K562 (cell line): ENCODE measurements at regions not wholly inside any gene's neighbourhood (a gene's known extent, or its start where the extent isn't known, plus 50 kb on each side); places are given as distances from the start of the nearest gene placed in this dataset.

ENCODE experiments used
- ATAC-seq: fragments of 200-7000 bp; cut with Tn5 transposase; 3 replicates; pipeline ENCODE4 v1.9.1; 2020; ENCODE audit warnings: moderate library complexity
- BruUV-seq: library from RNA; stranded (reverse); fragments of 400-500 nt; replicated peaks from 2 replicates; lab custom pipeline; 2021; lab: Mats Ljungman, UMichigan
- CTCF ChIA-PET: fragments of 300-600 bp; formaldehyde crosslinking; extraction: SDS; loops from one replicate; lab custom pipeline; 2021; ENCODE audit warnings: low intra/inter-chr PET ratio; lab: Yijun Ruan, JAX
- POLR2A ChIA-PET: fragments of 300-600, 350-650 bp; sonication (Branson Sonifier 250); formaldehyde crosslinking; extraction: SDS; loops from one replicate; lab custom pipeline; 2021; ENCODE audit warnings: antibody characterized with exemption, inconsistent platforms; lab: Yijun Ruan, JAX
- DNase-seq, 4 experiments: peaks; one replicate each; pipeline versions ENCODE4 v3.0.0 to v3.0.0-alpha.2; 2011 to 2018; ENCODE audit warnings: low spot score in 3 of 4, mixed read lengths in 3 of 4; ENCODE audit errors: extremely low read depth in 1 of 4
- FAIRE-seq: peaks from 2 replicates; lab custom pipeline; 2011; peaks lifted over from hg19 to GRCh38; lab: Jason Lieb, UNC
- H2AFZ ChIP-seq: 2 replicates; pipeline ENCODE4 v1.6.0; 2011; ENCODE audit warnings: low read depth, low read length, control low read depth, inconsistent platforms
- H3K27ac ChIP-seq: fragments of 200-600 bp; 3 replicates; pipeline ENCODE4 v1.8.0; 2011; ENCODE audit warnings: low read depth, mild to moderate bottlenecking, control low read depth, inconsistent platforms, low read length, moderate library complexity, mixed read lengths; ENCODE audit errors: extremely low read depth
- H3K27me3 ChIP-seq, 2 experiments: fragments of 300-600 bp in 1 of 2; 2 replicates in 1 of 2; 3 replicates in 1 of 2; pipeline versions ENCODE4 v1.6.0 to v1.8.0; 2011; ENCODE audit warnings: inconsistent platforms in 2 of 2, low read length in 2 of 2, mild to moderate bottlenecking in 1 of 2, mixed read lengths in 1 of 2, moderate library complexity in 1 of 2; ENCODE audit not compliant: control insufficient read depth in 2 of 2, insufficient read depth in 2 of 2
- H3K36me3 ChIP-seq: fragments of 300-600 bp; 3 replicates; pipeline ENCODE4 v1.8.0; 2011; ENCODE audit warnings: mild to moderate bottlenecking, low read length, inconsistent platforms; ENCODE audit not compliant: control insufficient read depth, insufficient read depth
- H3K4me1 ChIP-seq, 2 experiments: fragments of 200-600 bp in 1 of 2; replicated peaks in 1 of 2; 2 replicates in 1 of 2; 3 replicates in 1 of 2; pipeline versions ENCODE4 v1.5.1 to v1.8.0; 2011; ENCODE audit warnings: inconsistent platforms in 2 of 2, low read length in 2 of 2, mild to moderate bottlenecking in 1 of 2, mixed read lengths in 1 of 2, moderate library complexity in 1 of 2; ENCODE audit not compliant: control insufficient read depth in 2 of 2, insufficient read depth in 2 of 2
- H3K4me2 ChIP-seq: 2 replicates; pipeline ENCODE4 v1.6.1; 2011; ENCODE audit warnings: low read length, control low read depth, inconsistent platforms, mixed read lengths; ENCODE audit not compliant: insufficient read depth
- H3K4me3 ChIP-seq: fragments of 200-600 bp; sonication (generic), shearing (Covaris generic); 2 replicates; pipeline ENCODE4 v1.5.1; 2016; ENCODE audit warnings: control low read depth, inconsistent platforms
- H3K79me2 ChIP-seq: fragments of 200-600 bp; 3 replicates; pipeline ENCODE4 v1.8.0; 2011; ENCODE audit warnings: low read length, inconsistent platforms; ENCODE audit not compliant: control insufficient read depth, insufficient read depth
- H3K9ac ChIP-seq, 2 experiments: 2 replicates each; pipeline versions ENCODE4 v1.6.0 to v1.6.1; 2011; ENCODE audit warnings: low read depth in 2 of 2, low read length in 2 of 2, control low read depth in 1 of 2, inconsistent platforms in 1 of 2, mild to moderate bottlenecking in 1 of 2, mixed read lengths in 1 of 2; ENCODE audit not compliant: insufficient read depth in 1 of 2
- H3K9me1 ChIP-seq: one replicate; pipeline ENCODE4 v1.6.0; 2011; ENCODE audit warnings: inconsistent platforms, mild to moderate bottlenecking, low read length, moderate library complexity; ENCODE audit not compliant: control insufficient read depth, insufficient read depth
- H3K9me3 ChIP-seq: replicated peaks from 2 replicates; pipeline ENCODE4 v1.5.1; 2011; ENCODE audit warnings: low read depth, low read length, inconsistent platforms; ENCODE audit not compliant: control insufficient read depth, insufficient read depth
- H4K20me1 ChIP-seq: replicated peaks from 2 replicates; pipeline ENCODE4 v1.6.1; 2011; ENCODE audit warnings: low read length, inconsistent platforms, mixed read lengths; ENCODE audit not compliant: control insufficient read depth, insufficient read depth
- CTBP1 ChIP-seq: fragments of 450-650 bp; IDR thresholded peaks from 2 replicates; pipeline ENCODE4 v1.6.1; 2016; ENCODE audit warnings: borderline replicate concordance
- DACH1 ChIP-seq: fragments of 450-650 bp; IDR thresholded peaks from 2 replicates; pipeline ENCODE4 v1.6.1; 2018; ENCODE audit not compliant: partially characterized antibody
- E2F3 ChIP-seq: fragments of 250-450 bp; sonication (Bioruptor Pico); IDR thresholded peaks from 2 replicates; pipeline ENCODE4 v1.4.0; 2020; ENCODE audit warnings: mild to moderate bottlenecking
- FOXJ3 ChIP-seq: sonication (generic); formaldehyde crosslinking; IDR thresholded peaks from 2 replicates; pipeline ENCODE4 v1.4.0; 2020; ENCODE audit warnings: mild to moderate bottlenecking, missing genetic modification reagents
- GABPB2 ChIP-seq: fragments of 250-450 bp; sonication (Bioruptor Pico); conservative IDR thresholded peaks from 2 replicates; pipeline ENCODE4 v1.5.1; 2021; ENCODE audit warnings: mild to moderate bottlenecking
- HMGN3 ChIP-seq: IDR thresholded peaks from 2 replicates; pipeline ENCODE4 v1.6.1; 2011; ENCODE audit warnings: borderline replicate concordance, low read depth, mild to moderate bottlenecking, mixed read lengths, low read length; ENCODE audit not compliant: insufficient read length; ENCODE audit errors: extremely low read depth
- IRF2 ChIP-seq: sonication (generic); formaldehyde crosslinking; IDR thresholded peaks from 2 replicates; pipeline ENCODE4 v1.8.1; 2022; ENCODE audit warnings: mild to moderate bottlenecking, missing genetic modification reagents
- MAFG ChIP-seq: fragments of 450-650 bp; conservative IDR thresholded peaks from 2 replicates; pipeline ENCODE4 v1.6.1; 2016; ENCODE audit warnings: missing genetic modification characterization, missing compliant biosample characterization
- MAZ ChIP-seq, 2 experiments: fragments of 450-650 bp in 1 of 2; sonication (generic) in 1 of 2; formaldehyde crosslinking; IDR thresholded peaks in 1 of 2; conservative IDR thresholded peaks in 1 of 2; 2 replicates each; pipeline versions ENCODE4 v1.4.0 to v1.5.0; 2020; ENCODE audit warnings: mild to moderate bottlenecking in 1 of 2, missing genetic modification reagents in 1 of 2
- MYC ChIP-seq, 2 experiments: fragments of 250-450 bp in 1 of 2; sonication (Bioruptor Pico) in 1 of 2; IDR thresholded peaks; 2 replicates each; pipeline versions ENCODE4 v1.5.1 to v1.6.1; 2012 to 2021; ENCODE audit warnings: low read depth in 2 of 2, borderline replicate concordance in 1 of 2, improper control_type of control experiment in 1 of 2, low read length in 1 of 2, mild to moderate bottlenecking in 1 of 2, moderate library complexity in 1 of 2
- PCBP1 ChIP-seq: fragments of 200-400 bp; formaldehyde crosslinking; IDR thresholded peaks from 2 replicates; pipeline ENCODE4 v1.6.1; 2018; ENCODE audit warnings: mild to moderate bottlenecking, low read depth, low read length; ENCODE audit not compliant: poor library complexity, severe bottlenecking
- POLR3A ChIP-seq: IDR thresholded peaks from 2 replicates; pipeline ENCODE4 v1.6.1; 2011; ENCODE audit warnings: borderline replicate concordance, mild to moderate bottlenecking, moderate library complexity; ENCODE audit not compliant: insufficient read length, insufficient read depth; ENCODE audit errors: extremely low read depth
- SIN3A ChIP-seq, 2 experiments: fragments of 150-350 bp in 1 of 2; IDR thresholded peaks; 2 replicates each; pipeline ENCODE4 v1.6.1; 2011 to 2016; ENCODE audit warnings: borderline replicate concordance in 2 of 2, low read depth in 2 of 2, low read length in 2 of 2, mild to moderate bottlenecking in 2 of 2, moderate library complexity in 2 of 2; ENCODE audit not compliant: control insufficient read depth in 1 of 2
- TBL1XR1 ChIP-seq, 2 experiments: IDR thresholded peaks; 2 replicates each; pipeline ENCODE4 v1.6.1; 2012; ENCODE audit warnings: improper control_type of control experiment in 2 of 2, low read length in 2 of 2, mild to moderate bottlenecking in 1 of 2
- TCF7L2 ChIP-seq: fragments of 150-350 bp; IDR thresholded peaks from 2 replicates; pipeline ENCODE4 v1.6.1; 2016; ENCODE audit warnings: low read depth, mild to moderate bottlenecking, low read length, moderate library complexity
- WGBS: fragments of 100-300 bp; shearing (Covaris generic); methylation state at CpG from one replicate; pipeline ENCODE4 v1.1.6; 2016; ENCODE audit warnings: low coverage, mixed read lengths; ENCODE audit not compliant: insufficient coverage; ENCODE audit errors: missing lambda C conversion rate; 5-methylcytosine and 5-hydroxymethylcytosine counted together
- in situ Hi-C: fragments of 300-500 bp; cut with MboI; formaldehyde crosslinking; loops from 4 replicates; pipeline ENCODE4 v1.15.0; 2018; ENCODE audit warnings: inconsistent platforms, mixed read lengths
- intact Hi-C: fragments of 100-400 bp; cut with micrococcal nuclease; formaldehyde crosslinking; loops from 2 replicates; pipeline ENCODE4 v1.14.2; 2022
- TF ChIP-seq, protein P1 (sequence below): fragments of 250-450 bp; sonication (Bioruptor Pico); IDR thresholded peaks from 2 replicates; pipeline ENCODE4 v1.5.1; 2021; ENCODE audit warnings: mild to moderate bottlenecking
- TF ChIP-seq, protein P2 (sequence below): fragments of 450-650 bp; formaldehyde crosslinking; IDR thresholded peaks from 2 replicates; pipeline ENCODE4 v1.4.0; 2020; ENCODE audit warnings: mild to moderate bottlenecking

DNA sequence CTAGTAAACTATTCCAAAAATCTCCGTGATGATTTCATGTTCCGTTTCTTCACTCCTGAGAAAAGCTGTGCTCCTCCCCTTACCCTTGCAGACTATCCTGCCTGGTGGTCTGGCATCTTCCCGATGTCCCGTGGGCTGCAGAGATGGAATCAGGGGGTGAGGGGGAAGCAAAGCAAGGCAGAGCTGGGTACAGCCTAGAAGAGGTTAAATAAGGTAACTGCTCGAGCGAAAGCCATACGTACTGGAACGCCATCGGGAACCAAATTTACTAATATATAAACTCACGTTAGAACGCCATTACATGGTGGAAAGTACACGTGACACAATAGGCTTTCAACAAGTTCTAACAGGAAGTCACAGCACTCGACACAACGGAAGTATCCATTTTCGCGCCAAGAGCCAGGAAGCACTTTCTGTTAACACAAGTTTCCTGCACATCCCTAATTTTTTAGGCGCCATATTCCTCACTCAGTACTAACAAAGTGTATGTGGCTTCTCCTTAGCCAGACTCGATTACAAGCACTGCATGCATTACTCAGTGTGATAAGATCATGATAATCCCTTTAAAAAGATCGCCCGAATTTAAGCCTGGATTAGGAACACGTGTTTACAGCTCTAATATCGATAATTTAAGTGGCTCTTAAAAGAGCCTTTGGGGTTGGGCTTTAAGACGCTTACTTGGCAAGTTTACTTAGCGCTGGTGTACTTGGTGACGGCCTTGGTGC lies 101.6 kb upstream of the PRSS16 start:
- H4K20me1 ChIP-seq = peaks cover 29% of the 10 kb centered on the region
- H3K79me2 ChIP-seq = peaks cover 80% of the 10 kb centered on the region
- H2AFZ ChIP-seq = no peak overlapping the region
- no peaks in the 10 kb centered on the region for H3K9me1 ChIP-seq
- in situ Hi-C loops = loop anchor here (5.0 kb wide), 1 partner anchor 746 kb away; a partner anchor contains a TSS
- H3K9ac ChIP-seq = peak overlapping the region; percentile 93
- H3K27ac ChIP-seq = peak overlapping the region; percentile 93
- no peaks in the 10 kb centered on the region for H3K27me3 ChIP-seq
- BruUV-seq = no TSS peak
- FAIRE-seq (peak; percentile 88), DNase-seq (peak in 2 of 4 experiments; percentile 35 to 92), ATAC-seq (peak; percentile 24)
- H3K4me1 ChIP-seq = peaks cover 4 to 13% of the 10 kb centered on the region in 2 experiments
- H3K4me2 ChIP-seq = peak overlapping the region; percentile 98
- WGBS = under 1% methylated on average over 25 of the region's 25 CpGs
- peaks cover 51% of the 10 kb centered on the region for H3K36me3 ChIP-seq
- ChIA-PET CTCF (no interaction called here), POLR2A (interaction anchor here (0.6 to 10.6 kb wide), 44 partner anchors 8 to 1112 kb away, joined by 3 to 726 read pairs (median 6); partner anchors contain the start of gene ZNF184)
- H3K4me3 ChIP-seq = peak overlapping the region; percentile 71
- H3K9me3 ChIP-seq = no peaks in the 10 kb centered on the region
- intact Hi-C loops = loop anchor here (1.0 to 10.0 kb wide), 5 partner anchors 14 to 989 kb away; a partner anchor contains a TSS
- TF ChIP-seq E2F3 (CRISPR knock-in tag) = peak; percentile 82
- TF ChIP-seq GABPB2 (CRISPR knock-in tag) = peak; percentile 90; the same call in 1 of the 2 replicates
- TF ChIP-seq CTBP1 = 0 out of 2 replicates have a peak, but pooled peaks have one; percentile 55
- TF ChIP-seq SIN3A (IDR thresholded peaks at IDR 0.05; ENCODE audit: borderline replicate concordance in 2 of 2, control insufficient read depth in 1 of 2, low read depth in 2 of 2, low read length in 2 of 2) = peak; percentile 82 to 90
- TF ChIP-seq MAFG = 0 out of 2 replicates have a peak, but pooled peaks have one; percentile 22
- TF ChIP-seq HMGN3 = no peak
- no peak for TF ChIP-seq FOXJ3 (CRISPR knock-in tag)
- TF ChIP-seq, protein P1, sequence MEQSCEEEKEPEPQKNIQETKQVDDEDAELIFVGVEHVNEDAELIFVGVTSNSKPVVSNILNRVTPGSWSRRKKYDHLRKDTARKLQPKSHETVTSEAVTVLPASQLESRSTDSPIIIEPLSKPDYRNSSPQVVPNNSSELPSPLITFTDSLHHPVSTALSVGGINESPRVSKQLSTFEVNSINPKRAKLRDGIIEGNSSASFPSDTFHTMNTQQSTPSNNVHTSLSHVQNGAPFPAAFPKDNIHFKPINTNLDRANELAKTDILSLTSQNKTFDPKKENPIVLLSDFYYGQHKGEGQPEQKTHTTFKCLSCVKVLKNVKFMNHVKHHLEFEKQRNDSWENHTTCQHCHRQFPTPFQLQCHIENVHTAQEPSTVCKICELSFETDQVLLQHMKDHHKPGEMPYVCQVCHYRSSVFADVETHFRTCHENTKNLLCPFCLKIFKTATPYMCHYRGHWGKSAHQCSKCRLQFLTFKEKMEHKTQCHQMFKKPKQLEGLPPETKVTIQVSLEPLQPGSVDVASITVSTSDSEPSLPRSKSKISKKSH = no peak
- TF ChIP-seq TBL1XR1 (IDR thresholded peaks at IDR 0.05; ENCODE audit: low read length in 2 of 2) = peak in 1 of 2 experiments; percentile 33; a peak in 2 of 4 replicates
- TF ChIP-seq MYC (IDR thresholded peaks at IDR 0.05; ENCODE audit: low read depth, low read length) = peak; percentile 86
- TF ChIP-seq MYC (CRISPR knock-in tag; IDR thresholded peaks at IDR 0.05; ENCODE audit: borderline replicate concordance, low read depth) = peak; percentile 42
- no peak for TF ChIP-seq DACH1
- TF ChIP-seq, protein P2, sequence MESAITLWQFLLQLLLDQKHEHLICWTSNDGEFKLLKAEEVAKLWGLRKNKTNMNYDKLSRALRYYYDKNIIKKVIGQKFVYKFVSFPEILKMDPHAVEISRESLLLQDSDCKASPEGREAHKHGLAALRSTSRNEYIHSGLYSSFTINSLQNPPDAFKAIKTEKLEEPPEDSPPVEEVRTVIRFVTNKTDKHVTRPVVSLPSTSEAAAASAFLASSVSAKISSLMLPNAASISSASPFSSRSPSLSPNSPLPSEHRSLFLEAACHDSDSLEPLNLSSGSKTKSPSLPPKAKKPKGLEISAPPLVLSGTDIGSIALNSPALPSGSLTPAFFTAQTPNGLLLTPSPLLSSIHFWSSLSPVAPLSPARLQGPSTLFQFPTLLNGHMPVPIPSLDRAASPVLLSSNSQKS (CRISPR knock-in tag) = peak; percentile 43; the same call in 1 of the 2 replicates
- TF ChIP-seq POLR3A = no peak
- no peak for TF ChIP-seq IRF2 (CRISPR knock-in tag)
- no peak; a peak in 2 of 4 replicates for TF ChIP-seq MAZ (CRISPR knock-in tag; conservative IDR thresholded peaks at IDR 0.05 in 1 of 2, IDR thresholded peaks at IDR 0.05 in 1 of 2)
- no peak for TF ChIP-seq TCF7L2
- TF ChIP-seq PCBP1 = no peak
